ENCODE measurements at regions not wholly inside any gene's neighbourhood (a gene's known extent, or its start where the extent isn't known, plus 50 kb on each side); places are given as distances from the start of the nearest gene placed in this dataset.

GRCh38 chr2:60025496-60025895 lies 528.0 kb downstream of the BCL11A start:
- no peak for TF ChIP-seq CEBPB (IDR thresholded peaks at IDR 0.05; ENCODE audit: low read depth, low read length)
- TF ChIP-seq GTF2F1 (IDR thresholded peaks at IDR 0.05; ENCODE audit: borderline replicate concordance, low read depth, low read length), result no peak
- no peak for TF ChIP-seq HDAC6 (IDR thresholded peaks at IDR 0.05; ENCODE audit: low read depth, low read length)
- no peak for TF ChIP-seq SIX5 (IDR thresholded peaks at IDR 0.05; ENCODE audit: low read depth, low read length)
- no peak for TF ChIP-seq RAD21 (IDR thresholded peaks at IDR 0.05 in 1 of 2, conservative IDR thresholded peaks at IDR 0.05 in 1 of 2; ENCODE audit: low read depth in 2 of 2, low read length in 2 of 2)
- no peak for TF ChIP-seq BCL11A (IDR thresholded peaks at IDR 0.05; ENCODE audit: low read depth in 2 of 2, low read length in 2 of 2)
- TF ChIP-seq POLR2AphosphoS5 (IDR thresholded peaks at IDR 0.05; ENCODE audit: low read depth, low read length), result no peak
- TF ChIP-seq SAP30 (IDR thresholded peaks at IDR 0.05; ENCODE audit: insufficient read depth, insufficient replicate concordance, low read length), result no peak
- TF ChIP-seq RBBP5 (IDR thresholded peaks at IDR 0.05; ENCODE audit: borderline replicate concordance, low read depth, low read length), result no peak
- no peak for TF ChIP-seq KDM5A (IDR thresholded peaks at IDR 0.05; ENCODE audit: low read length)
- no peak overlapping the region for H4K91ac ChIP-seq (replicated peaks; ENCODE audit: insufficient read length, low read length)
- 97% methylated on average over 2 of the region's 2 CpGs; no CpG with 5 or more reads in 1 of the 2 experiments for WGBS, 2 experiments (ENCODE audit: extremely low coverage in 1 of 2, insufficient coverage in 1 of 2, insufficient read length in 1 of 2, insufficient replicate concordance in 2 of 2, low coverage in 1 of 2, low lambda C conversion rate in 2 of 2, missing lambda C conversion rate in 1 of 2)

More at GRCh38 chr2:60025496-60025895, 528.0 kb downstream of the BCL11A start:
- ChIA-PET CTCF (ENCODE audit: partially characterized antibody) (no interaction called here), POLR2A (ENCODE audit: partially characterized antibody) (no interaction called here)
- no peak for FAIRE-seq
- Histone ChIP-seq H3K56ac (replicated peaks; ENCODE audit: insufficient read length, low read depth, low read length) (no peak overlapping the region), H3K27me3 (replicated peaks in 1 of 4; ENCODE audit: control insufficient read depth in 3 of 4, extremely low read depth in 1 of 4, insufficient read depth in 3 of 4, low read length in 3 of 4) (no peaks in the 10 kb centered on the region), H4K8ac (ENCODE audit: extremely low read depth, insufficient read depth, low read length) (no peak overlapping the region), H2AFZ (ENCODE audit: low read length) (no peak overlapping the region), H3K27ac (ENCODE audit: low read depth, low read length) (no peak overlapping the region), H2BK15ac (ENCODE audit: low read length) (no peak overlapping the region), H3K14ac (ENCODE audit: insufficient read length) (no peak overlapping the region), H3K9me3 (ENCODE audit: insufficient read depth in 2 of 2, low read depth in 1 of 2, low read length in 1 of 2) (no peaks in the 10 kb centered on the region), H3K79me2 (ENCODE audit: control insufficient read depth in 1 of 2, insufficient read depth in 2 of 2, low read length in 2 of 2) (no peaks in the 10 kb centered on the region), H3K36me3 (ENCODE audit: control insufficient read depth in 2 of 4, insufficient read depth in 4 of 4, low read length in 3 of 4) (no peaks in the 10 kb centered on the region), H2BK12ac (ENCODE audit: low read depth, low read length) (no peak overlapping the region), H3K4me2 (ENCODE audit: insufficient read depth in 1 of 2, low read depth in 2 of 2, low read length in 2 of 2) (no peak overlapping the region), H3K23me2 (ENCODE audit: low read depth, low read length) (no peaks in the 10 kb centered on the region), H4K5ac (ENCODE audit: insufficient read length, low read depth, low read length) (no peak overlapping the region), H3K4me1 (replicated peaks in 1 of 4; ENCODE audit: control insufficient read depth in 3 of 4, insufficient read depth in 4 of 4, low read length in 3 of 4) (no peaks in the 10 kb centered on the region), H3K18ac (ENCODE audit: extremely low read depth, low read length) (no peak overlapping the region), H2BK20ac (ENCODE audit: low read length) (no peak overlapping the region), H3K9ac (replicated peaks in 1 of 4; ENCODE audit: extremely low read depth in 1 of 4, low read depth in 3 of 4, low read length in 3 of 4) (no peak overlapping the region), H3K4ac (replicated peaks; ENCODE audit: insufficient read length, low read depth, low read length) (no peak overlapping the region), H3K4me3 (ENCODE audit: extremely low read depth in 1 of 4, insufficient read depth in 2 of 4, low read depth in 3 of 4, low read length in 4 of 4) (no peak overlapping the region), H3K23ac (ENCODE audit: insufficient read length) (no peak overlapping the region), H3K79me1 (ENCODE audit: low read depth, low read length) (no peaks in the 10 kb centered on the region), H2AK5ac (ENCODE audit: low read depth, low read length) (no peak overlapping the region), H2BK120ac (replicated peaks; ENCODE audit: low read depth, low read length) (no peak overlapping the region), H2BK5ac (ENCODE audit: low read depth, low read length) (no peak overlapping the region), H4K20me1 (replicated peaks in 1 of 2; ENCODE audit: control insufficient read depth in 1 of 2, insufficient read depth in 2 of 2, low read length in 2 of 2) (no peaks in the 10 kb centered on the region)
- DNase-seq (ENCODE audit: low read depth in 1 of 2, low spot score in 2 of 2), result no peak
